Erythroblast (primary cell): ENCODE measurements at regions not wholly inside any gene's neighbourhood (a gene's known extent, or its start where the extent isn't known, plus 50 kb on each side); places are given as distances from the start of the nearest gene placed in this dataset.

Experiments
- GATA1 ChIP-seq: IDR thresholded peaks from 2 replicates; pipeline ENCODE4 v1.6.1; 2011; ENCODE audit warnings: low read depth, mild to moderate bottlenecking, control low read depth, low read length, moderate library complexity
- POLR2A ChIP-seq: IDR thresholded peaks from 2 replicates; pipeline ENCODE4 v1.6.1; 2011; ENCODE audit warnings: mild to moderate bottlenecking, low read length

DNA sequence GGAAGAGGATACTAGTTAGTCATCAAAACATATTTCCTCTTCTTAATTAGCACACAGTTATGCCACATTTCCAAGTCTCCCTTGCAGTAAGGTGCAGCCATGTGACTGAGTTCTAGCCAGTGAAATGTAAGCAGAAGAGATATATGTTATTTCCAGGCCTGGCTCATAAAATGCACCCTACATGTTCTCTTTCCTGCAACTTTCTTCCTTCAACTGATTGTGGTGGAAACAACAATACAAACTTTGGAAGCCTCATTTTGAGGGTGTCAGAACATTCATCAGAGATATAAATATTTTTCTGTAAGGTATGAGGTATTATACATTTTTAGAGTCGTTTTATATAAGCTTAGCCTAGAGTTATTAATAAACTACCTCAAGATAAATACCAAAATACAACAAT lies 110.9 kb upstream of the PDE7B start:
- TF ChIP-seq POLR2A = no peak
- TF ChIP-seq GATA1 = no peak
